GM12878 (cell line): ENCODE measurements at regions not wholly inside any gene's neighbourhood (a gene's known extent, or its start where the extent isn't known, plus 50 kb on each side); places are given as distances from the start of the nearest gene placed in this dataset.

ENCODE experiments used
- ATAC-seq: fragments of 200-7000 bp; cut with Tn5 transposase; 3 replicates; pipeline ENCODE4 v1.9.1; 2020; ENCODE audit warnings: mild to moderate bottlenecking, moderate library complexity
- BruUV-seq: library from RNA; stranded (reverse); fragments of 400-500 nt; replicated peaks from 2 replicates; lab custom pipeline; 2021; lab: Mats Ljungman, UMichigan
- CTCF ChIA-PET: fragments of 300-600 bp; sonication (Branson Sonifier 250); formaldehyde crosslinking; extraction: SDS; loops from one replicate; lab custom pipeline; 2021; ENCODE audit warnings: inconsistent platforms; lab: Yijun Ruan, JAX
- POLR2A ChIA-PET: fragments of 350-600 bp; formaldehyde crosslinking; extraction: SDS; loops from one replicate; lab custom pipeline; 2021; ENCODE audit warnings: inconsistent platforms; lab: Charles Lee
- RAD21 ChIA-PET: fragments of 300-600 bp; sonication (Branson Sonifier 250); formaldehyde crosslinking; loops from one replicate; lab custom pipeline; 2023; ENCODE audit warnings: antibody characterized with exemption; ENCODE audit not compliant: unreplicated experiment; lab: Charles Lee
- SMC1A ChIA-PET: fragments of 300-600 bp; sonication (Branson Sonifier 250); formaldehyde crosslinking; loops from one replicate; lab custom pipeline; 2023; ENCODE audit not compliant: unreplicated experiment, uncharacterized antibody; lab: Charles Lee
- DNase-seq: peaks from one replicate; pipeline ENCODE4 v3.0.0-alpha.2; 2011; ENCODE audit warnings: low read depth, low spot score
- FAIRE-seq: peaks from 3 replicates; lab custom pipeline; 2011; peaks lifted over from hg19 to GRCh38; lab: Jason Lieb, UNC
- H2AFZ ChIP-seq: 2 replicates; pipeline ENCODE4 v1.6.0; 2011; ENCODE audit warnings: low read depth, low read length, control low read depth; ENCODE audit not compliant: control insufficient read depth
- H3K27ac ChIP-seq: 2 replicates; pipeline ENCODE4 v1.5.1; 2011; ENCODE audit warnings: control low read depth; ENCODE audit not compliant: control insufficient read depth, insufficient read depth
- H3K27me3 ChIP-seq, 2 experiments: replicated peaks in 1 of 2; 2 replicates each; pipeline versions ENCODE4 v1.6.0 to v1.6.1; 2011; ENCODE audit warnings: low read length in 1 of 2; ENCODE audit not compliant: control insufficient read depth in 2 of 2, insufficient read depth in 2 of 2
- H3K36me3 ChIP-seq, 2 experiments: 2 replicates each; pipeline ENCODE4 v1.5.1; 2011; ENCODE audit warnings: low read length in 1 of 2; ENCODE audit not compliant: control insufficient read depth in 2 of 2, insufficient read depth in 2 of 2
- H3K4me1 ChIP-seq: 2 replicates; pipeline ENCODE4 v1.6.1; 2011; ENCODE audit warnings: mild to moderate bottlenecking, low read length, moderate library complexity, mixed read lengths; ENCODE audit not compliant: control insufficient read depth, insufficient read depth
- H3K4me2 ChIP-seq: 2 replicates; pipeline ENCODE4 v1.6.0; 2011; ENCODE audit warnings: control low read depth; ENCODE audit not compliant: control insufficient read depth, insufficient read depth
- H3K4me3 ChIP-seq: fragments of 200-600 bp; sonication (generic); 2 replicates; pipeline ENCODE4 v1.5.1; 2016
- H3K79me2 ChIP-seq: 2 replicates; pipeline ENCODE4 v1.6.0; 2011; ENCODE audit warnings: low read length; ENCODE audit not compliant: control insufficient read depth, insufficient read depth
- H3K9ac ChIP-seq: 2 replicates; pipeline ENCODE4 v1.8.0; 2011; ENCODE audit warnings: low read length, control low read depth, mixed read lengths; ENCODE audit not compliant: control insufficient read depth, insufficient read depth
- H3K9me3 ChIP-seq: replicated peaks from 3 replicates; pipeline ENCODE4 v1.5.1; 2011; ENCODE audit warnings: mild to moderate bottlenecking, low read length; ENCODE audit not compliant: control insufficient read depth, insufficient read depth
- H4K20me1 ChIP-seq: 2 replicates; pipeline ENCODE4 v1.6.0; 2011; ENCODE audit not compliant: control insufficient read depth, insufficient read depth
- EGR1 ChIP-seq, 2 experiments: IDR thresholded peaks; 1 replicate in 1 of 2; 2 replicates in 1 of 2; pipeline ENCODE4 v1.6.1; 2011 to 2012; ENCODE audit warnings: low read depth in 2 of 2, low read length in 2 of 2, borderline replicate concordance in 1 of 2, mild to moderate bottlenecking in 1 of 2, moderate library complexity in 1 of 2
- EP300 ChIP-seq, 2 experiments: fragments of 150-350 bp in 1 of 2; IDR thresholded peaks; 2 replicates each; pipeline ENCODE4 v1.6.1; 2011 to 2012; ENCODE audit warnings: low read depth in 2 of 2, low read length in 2 of 2, borderline replicate concordance in 1 of 2, improper control_type of control experiment in 1 of 2, inconsistent platforms in 1 of 2; ENCODE audit not compliant: control insufficient read depth in 1 of 2
- FOXM1 ChIP-seq: IDR thresholded peaks from 2 replicates; pipeline ENCODE4 v1.6.1; 2012; ENCODE audit warnings: low read depth, mild to moderate bottlenecking, inconsistent platforms, low read length, moderate library complexity
- HDAC6 ChIP-seq: fragments of 200-600 bp; sonication (generic); IDR thresholded peaks from one replicate; pipeline ENCODE4 v1.8.0; 2017; ENCODE audit warnings: antibody characterized with exemption; ENCODE audit not compliant: unreplicated experiment
- JUND ChIP-seq: IDR thresholded peaks from 2 replicates; pipeline ENCODE4 v1.6.1; 2012; ENCODE audit warnings: low read depth, mild to moderate bottlenecking, low read length, improper control_type of control experiment, moderate library complexity
- PAX8 ChIP-seq: fragments of 450-650 bp; IDR thresholded peaks from 2 replicates; pipeline ENCODE4 v1.6.1; 2017; ENCODE audit warnings: mild to moderate bottlenecking, moderate library complexity
- POLR2AphosphoS5 ChIP-seq: IDR thresholded peaks from 2 replicates; pipeline ENCODE4 v1.6.1; 2011; ENCODE audit warnings: mild to moderate bottlenecking, low read length, inconsistent platforms
- RAD51 ChIP-seq: fragments of 450-650 bp; IDR thresholded peaks from 2 replicates; pipeline ENCODE4 v1.6.1; 2016; ENCODE audit warnings: moderate library complexity, mild to moderate bottlenecking, inconsistent platforms
- RBBP5 ChIP-seq: fragments of 200-600 bp; sonication (generic); conservative IDR thresholded peaks from 2 replicates; pipeline ENCODE4 v1.6.1; 2016
- SRF ChIP-seq, 2 experiments: IDR thresholded peaks; 2 replicates each; pipeline ENCODE4 v1.6.1; 2011; ENCODE audit warnings: low read depth in 2 of 2, low read length in 2 of 2, mild to moderate bottlenecking in 1 of 2, moderate library complexity in 1 of 2
- ZBED1 ChIP-seq: IDR thresholded peaks from 2 replicates; pipeline ENCODE4 v1.6.1; 2016; ENCODE audit warnings: borderline replicate concordance
- WGBS: methylation state at CpG from one replicate; pipeline ENCODE4 v1.1.6; 2016; ENCODE audit warnings: low lambda C conversion rate; ENCODE audit not compliant: insufficient replicate concordance, insufficient coverage; ENCODE audit errors: missing lambda C conversion rate; 5-methylcytosine and 5-hydroxymethylcytosine counted together
- in situ Hi-C: fragments of 300-500 bp; cut with MboI; formaldehyde crosslinking; loops from 9 replicates; pipeline ENCODE4 v1.14.3; 2018; ENCODE audit warnings: mixed read lengths
- intact Hi-C: fragments of 100-400 bp; cut with micrococcal nuclease; formaldehyde crosslinking; loops from one replicate; pipeline ENCODE4 v1.14.2; 2022; ENCODE audit not compliant: unreplicated experiment
- TF ChIP-seq, protein P1 (sequence below): fragments of 150-350 bp; IDR thresholded peaks from 2 replicates; pipeline ENCODE4 v1.6.1; 2016; ENCODE audit warnings: low read depth, low read length
- TF ChIP-seq, protein P2 (sequence below): IDR thresholded peaks from 2 replicates; pipeline ENCODE4 v1.6.1; 2012; ENCODE audit warnings: low read depth, low read length, improper control_type of control experiment

GRCh38 chr10:107579970-107580369 is 415.5 kb upstream of the SORCS1 start:
- ChIA-PET CTCF (no interaction called here), RAD21 (no interaction called here), POLR2A (no interaction called here), SMC1A (interaction anchor here (1.1 to 1.9 kb wide), 4 partner anchors 9 to 79 kb away, joined by 3 to 5 read pairs (median 4); no protein-coding TSS in a partner anchor)
- Histone ChIP-seq H3K36me3 (no peaks in the 10 kb centered on the region), H3K9ac (no peak overlapping the region), H2AFZ (no peak overlapping the region), H3K27me3 (no peaks in the 10 kb centered on the region), H3K4me1 (no peaks in the 10 kb centered on the region), H4K20me1 (no peaks in the 10 kb centered on the region), H3K4me3 (no peak overlapping the region), H3K27ac (no peak overlapping the region), H3K79me2 (no peaks in the 10 kb centered on the region), H3K9me3 (no peaks in the 10 kb centered on the region; the same call in 2 of the 3 replicates), H3K4me2 (no peak overlapping the region)
- intact Hi-C loops (no loop called here), in situ Hi-C loops (no loop called here)
- WGBS, result 45% methylated on average over 2 of the region's 2 CpGs
- no peak for DNase-seq
- no TSS peak for BruUV-seq
- no peak for TF ChIP-seq EP300 (IDR thresholded peaks at IDR 0.05; ENCODE audit: borderline replicate concordance in 1 of 2, control insufficient read depth in 1 of 2, low read depth in 2 of 2, low read length in 2 of 2)
- TF ChIP-seq SRF (IDR thresholded peaks at IDR 0.05; ENCODE audit: low read depth in 2 of 2, low read length in 2 of 2), result no peak
- TF ChIP-seq, protein P1, sequence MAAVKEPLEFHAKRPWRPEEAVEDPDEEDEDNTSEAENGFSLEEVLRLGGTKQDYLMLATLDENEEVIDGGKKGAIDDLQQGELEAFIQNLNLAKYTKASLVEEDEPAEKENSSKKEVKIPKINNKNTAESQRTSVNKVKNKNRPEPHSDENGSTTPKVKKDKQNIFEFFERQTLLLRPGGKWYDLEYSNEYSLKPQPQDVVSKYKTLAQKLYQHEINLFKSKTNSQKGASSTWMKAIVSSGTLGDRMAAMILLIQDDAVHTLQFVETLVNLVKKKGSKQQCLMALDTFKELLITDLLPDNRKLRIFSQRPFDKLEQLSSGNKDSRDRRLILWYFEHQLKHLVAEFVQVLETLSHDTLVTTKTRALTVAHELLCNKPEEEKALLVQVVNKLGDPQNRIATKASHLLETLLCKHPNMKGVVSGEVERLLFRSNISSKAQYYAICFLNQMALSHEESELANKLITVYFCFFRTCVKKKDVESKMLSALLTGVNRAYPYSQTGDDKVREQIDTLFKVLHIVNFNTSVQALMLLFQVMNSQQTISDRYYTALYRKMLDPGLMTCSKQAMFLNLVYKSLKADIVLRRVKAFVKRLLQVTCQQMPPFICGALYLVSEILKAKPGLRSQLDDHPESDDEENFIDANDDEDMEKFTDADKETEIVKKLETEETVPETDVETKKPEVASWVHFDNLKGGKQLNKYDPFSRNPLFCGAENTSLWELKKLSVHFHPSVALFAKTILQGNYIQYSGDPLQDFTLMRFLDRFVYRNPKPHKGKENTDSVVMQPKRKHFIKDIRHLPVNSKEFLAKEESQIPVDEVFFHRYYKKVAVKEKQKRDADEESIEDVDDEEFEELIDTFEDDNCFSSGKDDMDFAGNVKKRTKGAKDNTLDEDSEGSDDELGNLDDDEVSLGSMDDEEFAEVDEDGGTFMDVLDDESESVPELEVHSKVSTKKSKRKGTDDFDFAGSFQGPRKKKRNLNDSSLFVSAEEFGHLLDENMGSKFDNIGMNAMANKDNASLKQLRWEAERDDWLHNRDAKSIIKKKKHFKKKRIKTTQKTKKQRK, result no peak
- no peak for TF ChIP-seq POLR2AphosphoS5
- TF ChIP-seq JUND, result no peak
- no peak for TF ChIP-seq PAX8
- TF ChIP-seq, protein P2, sequence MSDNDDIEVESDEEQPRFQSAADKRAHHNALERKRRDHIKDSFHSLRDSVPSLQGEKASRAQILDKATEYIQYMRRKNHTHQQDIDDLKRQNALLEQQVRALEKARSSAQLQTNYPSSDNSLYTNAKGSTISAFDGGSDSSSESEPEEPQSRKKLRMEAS, result no peak
- TF ChIP-seq HDAC6, result no peak
- no peak for TF ChIP-seq RAD51
- TF ChIP-seq RBBP5, result no peak
- TF ChIP-seq FOXM1, result no peak
- no peak for TF ChIP-seq EGR1 (IDR thresholded peaks at IDR 0.05; ENCODE audit: borderline replicate concordance in 1 of 2, low read depth in 2 of 2, low read length in 2 of 2)
- TF ChIP-seq ZBED1, result no peak
- no peak for ATAC-seq
- no peak for FAIRE-seq
